OCI-LY3 (cell line): ENCODE measurements at regions not wholly inside any gene's neighbourhood (a gene's known extent, or its start where the extent isn't known, plus 50 kb on each side); places are given as distances from the start of the nearest gene placed in this dataset.

ENCODE experiments used
- H2AFZ ChIP-seq: fragments of 200-600, 300-600 bp; shearing (Covaris generic); 2 replicates; pipeline ENCODE4 v1.6.0; 2014; ENCODE audit warnings: antibody characterized with exemption, low read depth, low read length
- H3K27ac ChIP-seq: fragments of 200-600, 300-600 bp; sonication (generic); 2 replicates; pipeline ENCODE4 v1.5.1; 2014; ENCODE audit warnings: mild to moderate bottlenecking, low read length, moderate library complexity, mixed read lengths
- H3K27me3 ChIP-seq: fragments of 200-600, 300-600 bp; sonication (generic); 2 replicates; pipeline ENCODE4 v1.6.1; 2014; ENCODE audit warnings: low read depth, low read length, mixed read lengths
- H3K36me3 ChIP-seq: fragments of 200-600, 300-600 bp; sonication (generic); replicated peaks from 2 replicates; pipeline ENCODE3; 2014; ENCODE audit warnings: low read depth, low read length, mixed read lengths
- H3K4me1 ChIP-seq: fragments of 300-600, 200-600 bp; sonication (generic); 2 replicates; pipeline ENCODE4 v1.6.1; 2014; ENCODE audit warnings: low read length, mixed read lengths
- H3K4me2 ChIP-seq: fragments of 200-600, 300-600 bp; sonication (generic); 2 replicates; pipeline ENCODE4 v1.6.1; 2014; ENCODE audit warnings: low read length, mixed read lengths
- H3K4me3 ChIP-seq: fragments of 300-600, 200-600 bp; sonication (generic); 2 replicates; pipeline ENCODE4 v1.5.1; 2014; ENCODE audit warnings: antibody characterized with exemption, mild to moderate bottlenecking, low read length, moderate library complexity
- H3K79me2 ChIP-seq: fragments of 300-600, 200-600 bp; shearing (Covaris generic); 2 replicates; pipeline ENCODE4 v1.6.1; 2014; ENCODE audit warnings: mild to moderate bottlenecking, low read length, mixed read lengths
- H3K9ac ChIP-seq: fragments of 300-600, 200-600 bp; shearing (Covaris generic); 2 replicates; pipeline ENCODE4 v1.6.0; 2014; ENCODE audit warnings: mild to moderate bottlenecking, low read length, moderate library complexity
- H3K9me3 ChIP-seq: fragments of 200-600, 300-600 bp; shearing (Covaris generic); 2 replicates; pipeline ENCODE4 v1.6.1; 2014; ENCODE audit warnings: low read length, mixed read lengths; ENCODE audit not compliant: insufficient read depth
- H4K20me1 ChIP-seq: fragments of 200-600, 300-600 bp; sonication (generic); 2 replicates; pipeline ENCODE4 v1.6.1; 2016; ENCODE audit warnings: low read length, mixed read lengths; ENCODE audit not compliant: insufficient read depth
- CTCF ChIP-seq: fragments of 200-600, 300-600 bp; sonication (generic); IDR thresholded peaks from 2 replicates; pipeline ENCODE4 v1.5.1; 2014; ENCODE audit warnings: antibody characterized with exemption, low read length, low read depth
- EZH2phosphoT487 ChIP-seq: fragments of 200-600 bp; shearing (Covaris generic); IDR thresholded peaks from 2 replicates; pipeline ENCODE4 v1.6.1; 2018; ENCODE audit warnings: antibody characterized with exemption, mixed run types, low read depth

- peaks cover 19% of the 10 kb centered on the region for H3K27me3 ChIP-seq
- no peak overlapping the region for H2AFZ ChIP-seq
- H3K27ac ChIP-seq: no peak overlapping the region
- H3K9me3 ChIP-seq: no peaks in the 10 kb centered on the region
- no peak overlapping the region for H3K9ac ChIP-seq
- no peak overlapping the region for H3K4me2 ChIP-seq
- H4K20me1 ChIP-seq: no peaks in the 10 kb centered on the region
- TF ChIP-seq EZH2phosphoT487: no peak
- no peak for TF ChIP-seq CTCF
- no peaks in the 10 kb centered on the region for H3K36me3 ChIP-seq
- no peaks in the 10 kb centered on the region for H3K79me2 ChIP-seq
- H3K4me1 ChIP-seq: peaks cover 8% of the 10 kb centered on the region
- no peak overlapping the region for H3K4me3 ChIP-seq
Measured at GRCh38 chr6:14985366-14985765, 260.5 kb upstream of the JARID2 start.

GRCh38 chr6:14986370-14986769 is 259.5 kb upstream of the JARID2 start:
- Histone ChIP-seq H3K9me3 (no peaks in the 10 kb centered on the region), H3K4me3 (no peak overlapping the region), H3K9ac (no peak overlapping the region), H3K4me2 (no peak overlapping the region), H3K79me2 (no peaks in the 10 kb centered on the region), H2AFZ (no peak overlapping the region), H3K36me3 (no peaks in the 10 kb centered on the region), H3K27ac (no peak overlapping the region), H4K20me1 (no peaks in the 10 kb centered on the region), H3K27me3 (peaks cover 19% of the 10 kb centered on the region), H3K4me1 (peaks cover 8% of the 10 kb centered on the region)
- TF ChIP-seq CTCF: no peak
- no peak for TF ChIP-seq EZH2phosphoT487

GRCh38 chr6:14987490-14987889 is 258.4 kb upstream of the JARID2 start:
- TF ChIP-seq CTCF (no peak), EZH2phosphoT487 (no peak)
- no peaks in the 10 kb centered on the region for H4K20me1 ChIP-seq
- H3K9ac ChIP-seq: no peak overlapping the region

GRCh38 chr6:14992382-14992781 is 253.5 kb upstream of the JARID2 start:
- Histone ChIP-seq H3K9me3 (no peaks in the 10 kb centered on the region), H3K36me3 (no peaks in the 10 kb centered on the region), H3K27me3 (no peaks in the 10 kb centered on the region), H3K79me2 (no peaks in the 10 kb centered on the region), H4K20me1 (no peaks in the 10 kb centered on the region), H3K27ac (no peak overlapping the region), H2AFZ (no peak overlapping the region), H3K4me2 (no peak overlapping the region), H3K4me1 (no peaks in the 10 kb centered on the region), H3K9ac (no peak overlapping the region), H3K4me3 (no peak overlapping the region)
- no peak for TF ChIP-seq EZH2phosphoT487
- no peak for TF ChIP-seq CTCF

More at GRCh38 chr6:14987490-14987889, 258.4 kb upstream of the JARID2 start:
- H3K4me3 ChIP-seq: no peak overlapping the region
- no peak overlapping the region for H2AFZ ChIP-seq
- no peaks in the 10 kb centered on the region for H3K9me3 ChIP-seq
- no peaks in the 10 kb centered on the region for H3K79me2 ChIP-seq
- no peak overlapping the region for H3K4me2 ChIP-seq
- H3K4me1 ChIP-seq: no peaks in the 10 kb centered on the region; the same call in 1 of the 2 replicates
- H3K27me3 ChIP-seq: peaks cover 19% of the 10 kb centered on the region
- no peak overlapping the region for H3K27ac ChIP-seq
- H3K36me3 ChIP-seq: no peaks in the 10 kb centered on the region
